Common myeloid progenitor, CD34-positive (primary cell): ENCODE measurements at regions not wholly inside any gene's neighbourhood (a gene's known extent, or its start where the extent isn't known, plus 50 kb on each side); places are given as distances from the start of the nearest gene placed in this dataset.
"Not testable (repeated sequence)": the region's sequence is repeated elsewhere in the genome, so short reads cannot be mapped to it uniquely, and the experiment has no call there.

ENCODE experiments used
- CTCF ChIA-PET: fragments of 350-600 bp; sonication (Branson Sonifier 250); formaldehyde crosslinking; loops from one replicate; lab custom pipeline; 2021; ENCODE audit warnings: antibody characterized with exemption; lab: Charles Lee
- POLR2A ChIA-PET: fragments of 350-600 bp; sonication (Branson Sonifier 250); formaldehyde crosslinking; loops from one replicate; lab custom pipeline; 2021; ENCODE audit warnings: antibody characterized with exemption; lab: Charles Lee
- DNase-seq, 3 donors: peaks; one replicate each; pipeline versions ENCODE4 v3.0.0 to v3.0.0-alpha.2; 2013
- H3K27ac ChIP-seq, 2 experiments: 1 replicate in 1 of 2; 2 replicates in 1 of 2; pipeline ENCODE4 v1.7.0; 2013; ENCODE audit warnings: inconsistent platforms in 2 of 2, low read length in 2 of 2, mild to moderate bottlenecking in 2 of 2, low read depth in 1 of 2, moderate library complexity in 1 of 2; ENCODE audit not compliant: severe bottlenecking in 2 of 2, insufficient read depth in 1 of 2, poor library complexity in 1 of 2
- H3K27me3 ChIP-seq, 5 experiments: replicated peaks in 2 of 5; 1 replicate in 3 of 5; 2 replicates in 2 of 5; pipeline versions ENCODE4 v1.6.1 to v1.7.0; 2013; ENCODE audit warnings: low read length in 4 of 5, mild to moderate bottlenecking in 2 of 5, moderate library complexity in 2 of 5, inconsistent platforms in 1 of 5; ENCODE audit not compliant: insufficient read depth in 5 of 5, control insufficient read depth in 4 of 5
- H3K36me3 ChIP-seq, 4 experiments: 1 replicate in 2 of 4; 2 replicates in 2 of 4; pipeline versions ENCODE4 v1.6.1 to v1.7.0; 2013; ENCODE audit warnings: low read length in 3 of 4, control low read depth in 1 of 4, mild to moderate bottlenecking in 1 of 4; ENCODE audit not compliant: control insufficient read depth in 4 of 4, insufficient read depth in 4 of 4
- H3K4me1 ChIP-seq, 4 experiments: 1 replicate in 3 of 4; 2 replicates in 1 of 4; pipeline versions ENCODE4 v1.6.1 to v1.7.1; 2013; ENCODE audit warnings: low read length in 3 of 4, mild to moderate bottlenecking in 3 of 4, control low read depth in 1 of 4, inconsistent platforms in 1 of 4, moderate library complexity in 1 of 4; ENCODE audit not compliant: control insufficient read depth in 4 of 4, insufficient read depth in 4 of 4; ENCODE audit errors: control extremely low read depth in 1 of 4
- H3K4me3 ChIP-seq, 7 experiments: 1 replicate in 4 of 7; 2 replicates in 3 of 7; pipeline versions ENCODE4 v1.5.1 to v1.7.0; 2013; ENCODE audit warnings: mild to moderate bottlenecking in 7 of 7, low read length in 6 of 7, moderate library complexity in 6 of 7, inconsistent platforms in 2 of 7, low read depth in 2 of 7, control low read depth in 1 of 7; ENCODE audit not compliant: insufficient read depth in 4 of 7, control insufficient read depth in 1 of 7; ENCODE audit errors: extremely low read depth in 1 of 7
- H3K9me3 ChIP-seq, 5 experiments: 1 replicate in 4 of 5; 2 replicates in 1 of 5; pipeline versions ENCODE4 v1.6.1 to v1.7.1; 2013; ENCODE audit warnings: low read length in 4 of 5, mild to moderate bottlenecking in 2 of 5, inconsistent platforms in 1 of 5, low read depth in 1 of 5, moderate library complexity in 1 of 5; ENCODE audit not compliant: control insufficient read depth in 4 of 5, insufficient read depth in 2 of 5; ENCODE audit errors: control extremely low read depth in 1 of 5
- WGBS: methylation state at CpG from one replicate; pipeline ENCODE4 v1.1.5; 2013; ENCODE audit not compliant: insufficient coverage; 5-methylcytosine and 5-hydroxymethylcytosine counted together

GRCh38 chr16:47904691-47905090 is 251.1 kb downstream of the ABCC12 start:
- Histone ChIP-seq H3K27me3 (no peaks in the 10 kb centered on the region), H3K4me1 (no peaks in the 10 kb centered on the region), H3K27ac (no peak overlapping the region), H3K36me3 (no peaks in the 10 kb centered on the region), H3K4me3 (no peak overlapping the region), H3K9me3 (peaks cover 0 to 2% (median 0%) of the 10 kb centered on the region in 5 experiments)
- POLR2A ChIA-PET = no interaction called here
- no peak for DNase-seq
- 91% methylated on average over 6 of the region's 6 CpGs for WGBS
- CTCF ChIA-PET = no interaction called here

GRCh38 chr16:47903470-47903869 is 252.3 kb downstream of the ABCC12 start:
- H3K9me3 ChIP-seq = peaks cover 0 to 2% (median 0%) of the 10 kb centered on the region in 5 experiments
- no peaks in the 10 kb centered on the region for H3K27me3 ChIP-seq
- no peak for DNase-seq
- no peaks in the 10 kb centered on the region for H3K36me3 ChIP-seq
- H3K4me3 ChIP-seq = no peak overlapping the region
- H3K27ac ChIP-seq = no peak overlapping the region
- CTCF ChIA-PET = no interaction called here
- H3K4me1 ChIP-seq = no peaks in the 10 kb centered on the region
- POLR2A ChIA-PET = no interaction called here
- 58% methylated on average over 8 of the region's 10 CpGs for whole genome bisulfite sequencing

GRCh38 chr16:47897105-47897504 is 258.7 kb downstream of the ABCC12 start:
- H3K4me1 ChIP-seq, H3K36me3 ChIP-seq, POLR2A ChIA-PET, H3K9me3 ChIP-seq, DNase-seq, CTCF ChIA-PET, H3K27me3 ChIP-seq, H3K27ac ChIP-seq, H3K4me3 ChIP-seq: not testable (repeated sequence)
- 65% methylated on average over 2 of the region's 5 CpGs for WGBS

GRCh38 chr16:47895146-47895545 is 260.6 kb downstream of the ABCC12 start:
- POLR2A ChIA-PET = no interaction called here

GRCh38 chr16:47892999-47893398 is 262.8 kb downstream of the ABCC12 start:
- DNase-seq = no peak
- no peaks in the 10 kb centered on the region for H3K27me3 ChIP-seq
- H3K4me3 ChIP-seq = no peak overlapping the region
- 100% methylated on average over 1 of the region's 6 CpGs for WGBS
- H3K27ac ChIP-seq = no peak overlapping the region
- ChIA-PET CTCF (no interaction called here), POLR2A (no interaction called here)
- H3K9me3 ChIP-seq = peaks cover 0 to 3% (median 0%) of the 10 kb centered on the region in 5 experiments
- H3K4me1 ChIP-seq = no peaks in the 10 kb centered on the region
- H3K36me3 ChIP-seq = no peaks in the 10 kb centered on the region

More at GRCh38 chr16:47895146-47895545, 260.6 kb downstream of the ABCC12 start:
- peaks cover 0 to 3% (median 0%) of the 10 kb centered on the region in 5 experiments for H3K9me3 ChIP-seq
- CTCF ChIA-PET = no interaction called here
- no peaks in the 10 kb centered on the region for H3K27me3 ChIP-seq
- no peak overlapping the region for H3K4me3 ChIP-seq
- H3K4me1 ChIP-seq = no peaks in the 10 kb centered on the region
- DNase-seq = no peak
- WGBS = 97% methylated on average over 6 of the region's 10 CpGs
- H3K27ac ChIP-seq = no peak overlapping the region
- H3K36me3 ChIP-seq = no peaks in the 10 kb centered on the region

GRCh38 chr16:47888734-47889133 is 267.1 kb downstream of the ABCC12 start:
- no peaks in the 10 kb centered on the region for H3K36me3 ChIP-seq
- WGBS = 88% methylated on average over 4 of the region's 6 CpGs

GRCh38 chr16:47888142-47888541 is 267.7 kb downstream of the ABCC12 start:
- DNase-seq = no peak
- ChIA-PET POLR2A (no interaction called here), CTCF (no interaction called here)
- Histone ChIP-seq H3K27me3 (peaks cover 0 to 4% (median 3%) of the 10 kb centered on the region in 5 experiments), H3K36me3 (no peaks in the 10 kb centered on the region), H3K27ac (no peak overlapping the region), H3K4me1 (no peaks in the 10 kb centered on the region), H3K9me3 (no peaks in the 10 kb centered on the region), H3K4me3 (no peak overlapping the region)
- WGBS = 64% methylated on average over 2 of the region's 3 CpGs

More at GRCh38 chr16:47888734-47889133, 267.1 kb downstream of the ABCC12 start:
- Histone ChIP-seq H3K27me3 (peaks cover 0 to 4% (median 3%) of the 10 kb centered on the region in 5 experiments), H3K27ac (no peak overlapping the region), H3K4me3 (no peak overlapping the region), H3K9me3 (no peaks in the 10 kb centered on the region), H3K4me1 (no peaks in the 10 kb centered on the region)
- DNase-seq = no peak
- CTCF ChIA-PET = no interaction called here
- POLR2A ChIA-PET = no interaction called here
